Epithelial cell of prostate (primary cell): ENCODE measurements at regions not wholly inside any gene's neighbourhood (a gene's known extent, or its start where the extent isn't known, plus 50 kb on each side); places are given as distances from the start of the nearest gene placed in this dataset.
"Not testable (repeated sequence)": the region's sequence is repeated elsewhere in the genome, so short reads cannot be mapped to it uniquely, and the experiment has no call there.

ENCODE experiments used
- DNase-seq: peaks from one replicate; pipeline ENCODE4 v3.0.0-alpha.2; 2011; ENCODE audit warnings: low read depth, low spot score
- H3K27ac ChIP-seq: fragments of 450-650 bp; 2 replicates; pipeline ENCODE4 v1.5.1; 2017; ENCODE audit warnings: mild to moderate bottlenecking

DNA sequence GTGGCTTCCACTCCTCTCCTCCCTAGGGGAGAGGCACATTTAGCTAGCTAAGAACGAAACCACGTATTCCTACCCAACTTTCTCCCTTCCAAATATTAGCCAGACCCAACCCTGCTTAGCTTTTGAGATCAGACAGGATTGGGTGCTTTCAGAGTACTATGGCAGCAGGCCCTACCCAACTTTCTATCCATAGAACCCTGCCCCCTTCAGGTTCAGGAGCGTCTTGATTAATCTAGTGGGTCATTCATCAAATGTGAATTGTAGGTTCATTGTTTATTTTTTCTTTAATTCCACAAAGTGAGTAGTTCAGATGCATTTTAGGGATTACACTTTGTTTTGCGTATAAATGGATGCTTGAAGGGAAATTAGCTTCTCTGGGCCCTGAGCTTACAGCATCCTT is 188.3 kb downstream of the MIB1 start:
- no peak for DNase-seq
- H3K27ac ChIP-seq = no peak overlapping the region

DNA sequence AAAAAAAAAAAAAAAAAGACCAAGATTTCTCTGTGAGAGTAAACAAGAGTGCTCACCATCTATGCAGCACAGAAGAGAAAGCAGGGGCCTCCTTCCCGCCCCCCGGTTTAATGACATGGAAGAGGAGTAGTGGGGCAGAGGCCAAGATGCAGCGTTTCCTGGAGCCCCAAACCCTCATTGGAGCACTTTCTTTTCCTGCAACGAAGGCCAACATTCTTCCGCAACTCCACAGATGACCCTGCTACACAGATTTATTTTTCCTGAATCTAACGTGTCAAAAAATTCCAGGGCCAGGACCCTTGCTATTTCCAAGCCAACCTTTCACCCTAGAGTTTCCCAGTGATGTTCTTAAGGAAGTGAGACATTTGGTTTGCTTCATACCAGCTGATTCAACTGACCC is 189.6 kb downstream of the MIB1 start:
- H3K27ac ChIP-seq = no peak overlapping the region
- no peak for DNase-seq

DNA sequence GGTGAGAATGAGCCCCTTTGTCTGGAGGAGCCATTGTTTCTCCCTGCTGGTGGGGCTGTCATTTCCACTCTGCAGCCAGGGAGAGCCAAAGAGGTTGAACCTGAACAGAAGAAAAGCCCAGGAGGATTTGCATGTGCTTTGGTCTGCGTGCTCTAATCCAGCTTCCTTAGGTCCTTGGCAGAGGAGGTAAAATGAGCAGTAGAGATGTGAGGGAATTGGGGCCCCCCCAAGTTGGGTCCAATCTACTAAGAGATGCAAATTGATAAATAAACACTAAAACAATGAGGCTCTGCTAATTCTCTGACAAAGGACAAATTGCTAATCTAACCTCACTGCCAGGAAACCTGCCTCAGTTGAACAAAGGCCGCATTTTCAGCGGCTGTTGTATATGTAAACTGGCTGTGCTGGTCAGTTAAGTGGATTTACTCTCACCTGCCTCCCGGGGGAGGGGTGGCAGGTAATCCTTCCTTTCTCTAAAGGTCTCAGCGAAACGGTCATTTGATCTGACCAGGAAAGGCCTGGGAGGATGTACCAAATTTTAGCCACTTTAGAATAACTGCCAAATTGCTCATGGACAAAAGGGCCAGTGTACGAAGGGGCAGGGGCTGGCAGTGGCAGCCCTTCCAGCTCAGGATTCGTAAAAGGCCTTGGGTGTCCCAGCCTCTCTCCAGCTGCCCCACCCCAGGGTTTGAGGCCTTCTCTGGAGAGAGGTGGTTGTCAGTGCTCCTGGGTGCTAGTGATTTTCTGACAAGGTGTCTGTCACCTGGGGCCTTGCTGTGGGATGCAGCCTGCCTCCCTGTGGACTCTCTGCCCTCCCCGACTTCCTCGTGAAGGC is 193.6 kb downstream of the MIB1 start:
- DNase-seq = no peak
- no peak overlapping the region for H3K27ac ChIP-seq

DNA sequence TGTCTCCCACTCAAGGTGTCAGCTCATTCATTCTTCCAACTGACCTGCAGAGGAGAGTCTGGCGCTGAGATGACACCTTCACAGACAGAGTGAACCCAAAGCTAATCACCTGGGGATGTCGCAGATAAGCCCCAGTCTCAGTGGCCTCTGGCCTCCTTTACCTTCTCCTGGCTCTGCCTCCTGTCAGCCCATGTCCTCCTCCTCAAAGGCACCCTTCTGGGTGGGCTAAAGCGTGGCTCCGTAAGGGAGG is 194.1 kb downstream of the MIB1 start:
- H3K27ac ChIP-seq = no peak overlapping the region
- no peak for DNase-seq

DNA sequence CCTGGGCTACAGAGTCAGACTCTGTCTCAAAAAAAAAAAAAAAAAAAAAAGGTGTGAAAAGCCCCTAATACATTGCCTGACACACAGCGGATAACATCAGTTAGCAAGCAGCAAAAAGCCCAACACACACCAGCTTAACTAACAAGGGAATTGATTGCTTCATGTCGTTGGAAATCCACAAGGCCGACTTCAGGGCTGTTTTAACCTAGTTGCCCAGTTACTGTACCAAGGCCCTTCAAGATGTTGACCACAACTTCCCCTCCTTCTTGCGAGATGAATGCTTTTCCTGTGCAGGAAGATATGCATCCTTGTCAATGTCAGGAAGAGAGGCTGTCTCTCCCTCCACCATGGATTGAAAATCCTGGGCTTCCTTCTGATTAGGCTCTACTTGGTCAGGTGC is 202.9 kb downstream of the MIB1 start:
- DNase-seq = no peak
- no peak overlapping the region for H3K27ac ChIP-seq

DNA sequence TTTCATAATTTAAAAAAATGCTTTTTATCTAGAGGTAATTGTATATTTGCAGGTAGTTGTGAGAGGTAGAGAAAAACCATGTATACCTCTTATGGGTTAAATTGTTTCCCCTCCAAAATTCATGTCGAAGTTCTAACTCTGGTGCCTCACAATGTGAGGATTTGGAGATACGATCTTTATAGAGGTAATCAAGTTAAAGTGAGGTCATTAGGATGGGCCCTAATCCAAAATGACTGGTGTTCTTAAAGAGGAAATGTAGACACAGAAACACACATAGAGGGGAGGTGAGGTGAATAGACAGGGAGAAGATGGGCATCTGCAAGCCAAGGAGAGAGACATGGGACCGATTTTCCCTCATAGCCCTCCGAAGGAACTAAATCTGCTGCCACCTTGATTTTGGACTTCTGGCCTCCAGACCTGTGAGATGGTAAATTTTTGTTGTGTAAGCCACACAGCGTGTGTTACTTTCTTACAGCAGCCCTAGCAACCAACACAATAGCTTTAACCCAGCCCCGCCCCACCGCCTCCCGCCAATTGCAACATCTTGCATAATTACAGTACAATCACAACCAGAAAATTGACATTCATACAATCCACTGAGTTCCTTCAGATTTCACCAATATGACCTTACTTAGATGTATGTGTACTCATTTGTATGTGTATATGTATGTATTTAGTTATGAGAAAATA is 208.9 kb downstream of the MIB1 start:
- DNase-seq = no peak
- H3K27ac ChIP-seq = no peak overlapping the region

DNA sequence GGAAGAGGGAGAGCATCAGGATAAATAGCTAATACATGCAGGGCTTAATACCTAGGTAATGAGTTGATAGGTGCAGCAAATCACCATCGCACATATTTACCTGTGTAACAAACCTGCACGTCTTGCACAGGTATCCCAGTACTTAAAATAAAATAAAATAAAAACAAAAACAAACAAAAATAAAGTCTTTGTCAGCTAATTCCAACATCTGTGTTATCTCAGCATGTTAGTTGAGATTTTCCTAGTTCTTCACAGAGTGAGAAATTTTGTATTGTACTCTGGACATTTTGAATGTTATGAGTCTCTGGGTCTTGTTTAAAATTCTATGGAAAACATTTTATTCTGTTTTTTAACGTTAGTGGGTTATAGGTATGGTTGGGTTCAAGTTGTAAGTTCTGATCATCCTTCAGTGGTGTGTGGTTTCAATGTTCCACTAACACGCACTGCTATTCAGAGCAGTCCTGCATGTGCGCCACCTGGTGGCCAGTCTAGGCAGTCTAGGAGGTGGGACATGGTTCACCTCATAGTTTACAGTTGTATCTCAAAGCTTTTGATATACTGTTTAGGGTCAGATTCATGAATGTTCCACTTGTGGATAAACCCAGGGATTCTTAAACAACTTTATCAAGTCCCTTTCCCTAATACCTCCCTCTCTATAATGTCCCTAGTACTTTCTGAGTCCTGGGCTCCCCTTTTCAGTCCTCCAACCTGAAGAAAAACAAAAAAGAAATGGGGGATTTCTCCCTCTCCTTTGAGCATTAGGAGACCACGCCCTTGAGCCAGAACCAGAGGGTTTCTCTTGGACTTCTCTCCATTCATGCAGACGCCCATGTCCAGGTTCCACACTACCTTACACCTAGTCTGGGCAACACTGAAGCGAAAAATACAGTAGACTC is 213.4 kb upstream of the GATA6 start:
- no peak overlapping the region for H3K27ac ChIP-seq
- DNase-seq = no peak

DNA sequence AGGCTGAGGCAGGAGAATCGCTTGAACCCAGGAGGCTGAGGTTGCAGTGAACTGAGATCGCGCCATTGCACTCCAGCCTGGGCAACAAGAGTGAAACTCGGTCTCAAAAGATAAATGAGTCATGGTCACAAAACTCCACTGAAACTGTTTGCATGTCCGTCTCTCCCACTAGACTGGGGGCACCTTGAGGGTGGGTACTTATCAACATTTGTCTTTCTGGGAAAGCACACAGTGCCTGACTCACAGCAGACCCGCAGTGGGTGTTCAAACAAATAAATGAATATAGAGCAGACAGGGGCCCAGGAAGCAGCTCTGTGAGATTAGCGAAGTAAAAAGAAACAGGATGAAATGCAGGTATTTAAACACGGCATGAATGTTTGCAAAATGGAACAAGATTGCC is 211.1 kb upstream of the GATA6 start:
- no peak overlapping the region for H3K27ac ChIP-seq
- no peak for DNase-seq

DNA sequence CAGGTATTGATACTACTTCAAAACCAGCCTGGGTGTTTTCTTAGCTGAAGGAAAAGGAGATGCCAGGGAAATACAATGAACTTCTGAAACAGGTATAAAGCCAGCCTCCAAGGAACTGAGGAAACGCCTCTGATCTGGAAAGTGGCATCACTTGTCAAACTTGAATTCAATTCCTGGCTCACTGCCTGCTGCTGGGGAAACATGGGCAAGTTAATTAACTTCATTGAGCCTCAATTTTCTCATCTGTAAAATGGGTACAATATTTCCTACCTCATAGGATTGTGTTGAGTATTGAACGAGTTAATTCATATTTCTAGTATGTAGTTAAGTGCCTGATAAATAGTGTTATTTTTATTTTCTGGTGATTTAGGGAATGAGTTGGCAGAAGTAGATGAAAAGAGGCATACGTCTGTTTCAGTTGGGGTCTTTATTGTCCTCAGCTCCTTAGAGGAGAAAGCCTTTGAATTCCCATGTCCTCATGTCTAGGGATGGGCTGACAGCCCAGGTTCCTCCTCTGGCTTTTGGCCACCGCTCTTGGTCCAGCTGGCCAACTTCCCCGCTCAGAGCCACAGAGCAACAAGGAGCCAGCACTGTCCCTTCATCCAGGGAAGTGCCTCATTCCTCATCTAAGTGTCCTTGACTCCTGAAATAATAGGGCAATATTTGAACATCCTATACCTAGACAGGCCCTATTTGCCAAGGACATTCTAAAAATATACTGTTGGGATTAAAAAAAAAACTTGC is 210.5 kb upstream of the GATA6 start:
- DNase-seq = no peak
- H3K27ac ChIP-seq = no peak overlapping the region

DNA sequence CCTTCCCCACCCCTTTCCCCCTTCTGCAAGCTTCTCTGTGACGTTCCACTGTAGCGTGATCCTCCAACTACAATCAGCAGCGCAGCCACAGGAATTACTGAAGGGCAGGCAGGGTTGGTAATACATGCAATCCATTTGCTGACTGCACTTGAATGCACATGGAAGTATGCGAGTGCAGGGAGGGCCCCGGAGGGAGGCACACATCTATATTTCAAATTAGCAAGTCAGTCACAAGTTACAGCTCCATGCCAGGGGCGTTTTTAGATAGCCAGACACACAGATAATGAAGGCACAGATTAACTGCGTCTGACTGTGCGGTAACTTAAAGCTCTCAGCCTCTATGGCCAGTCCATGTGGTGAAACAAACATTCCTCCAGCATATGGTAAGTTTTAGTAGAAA is 209.2 kb upstream of the GATA6 start:
- no peak overlapping the region for H3K27ac ChIP-seq
- no peak for DNase-seq

DNA sequence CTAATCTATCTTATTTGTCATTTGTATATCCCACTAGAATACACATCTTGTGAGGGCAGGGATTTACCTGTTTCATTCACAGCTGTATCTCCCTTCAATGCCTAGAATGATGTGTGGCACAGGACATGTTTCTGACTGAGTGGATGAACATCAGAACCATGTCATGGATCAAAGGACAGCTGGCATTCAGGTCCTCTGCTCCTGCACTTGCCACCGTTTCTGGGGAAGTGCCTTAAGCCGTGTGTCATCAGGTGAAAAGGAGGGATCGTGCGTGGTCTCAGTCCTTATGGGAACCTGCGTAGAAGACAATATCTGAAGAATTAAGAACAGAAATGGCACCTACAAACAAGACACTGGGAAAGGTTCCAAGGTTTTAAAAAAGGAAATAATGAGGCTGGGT is 206.1 kb upstream of the GATA6 start:
- H3K27ac ChIP-seq = no peak overlapping the region
- no peak for DNase-seq

DNA sequence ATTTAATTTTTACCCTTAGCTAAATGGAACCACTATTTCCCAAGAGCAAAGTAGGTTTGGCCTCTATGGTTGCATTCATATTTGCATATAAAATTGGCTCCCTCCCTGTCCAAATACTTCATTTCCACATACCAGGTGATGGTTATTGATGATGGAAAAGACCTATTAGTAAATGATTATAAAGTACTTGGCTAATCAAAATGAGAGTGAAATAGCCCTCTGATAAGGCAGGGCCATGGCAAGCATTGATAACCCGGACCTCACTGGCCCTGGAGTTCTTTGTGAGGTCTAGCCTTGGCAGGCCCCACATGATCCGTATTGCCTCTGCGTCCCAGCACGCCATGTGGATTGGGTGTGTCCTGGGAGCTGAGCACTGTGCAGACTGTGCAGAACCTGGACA is 201.1 kb upstream of the GATA6 start:
- no peak overlapping the region for H3K27ac ChIP-seq
- no peak for DNase-seq

DNA sequence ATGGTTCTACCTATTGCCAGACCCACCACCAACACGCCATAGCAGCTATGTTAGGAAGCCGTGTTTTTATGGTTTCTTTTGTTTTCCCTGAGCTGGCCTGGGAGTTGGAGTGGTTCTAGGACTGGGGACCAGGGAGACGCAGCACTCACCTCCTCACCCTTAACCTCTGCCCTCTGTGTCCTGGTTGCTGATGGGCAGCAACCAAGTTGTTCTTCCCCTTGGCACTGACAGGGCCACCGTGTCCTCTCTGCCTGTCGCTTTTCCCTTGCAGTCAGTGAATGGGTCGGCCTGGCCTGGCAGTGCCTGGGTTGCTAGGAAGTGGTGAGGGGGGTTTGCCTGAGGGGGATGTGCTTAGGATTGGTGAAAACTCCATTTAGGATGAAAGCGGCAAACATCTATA is 197.1 kb upstream of the GATA6 start:
- no peak overlapping the region for H3K27ac ChIP-seq
- no peak for DNase-seq

DNA sequence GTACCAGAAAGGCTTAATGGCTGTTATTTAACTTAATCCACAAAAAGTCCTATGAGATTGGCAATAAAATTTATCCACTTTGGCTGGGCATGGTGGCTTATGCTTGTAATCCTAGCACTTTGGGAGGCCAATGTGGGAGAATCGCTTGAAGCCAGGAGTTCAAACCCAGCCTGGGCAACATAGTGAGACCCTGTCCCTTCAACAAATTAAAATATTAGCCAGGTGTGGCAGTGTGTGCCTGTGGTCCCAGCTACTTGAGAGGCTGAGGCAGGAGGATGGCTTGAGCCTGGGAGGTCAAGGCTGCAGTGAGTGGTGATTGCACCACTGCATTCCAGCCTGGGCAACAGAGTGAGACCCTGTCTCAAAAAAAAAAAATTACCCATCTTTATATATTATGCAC is 193.4 kb upstream of the GATA6 start:
- not testable (repeated sequence) for DNase-seq, H3K27ac ChIP-seq

DNA sequence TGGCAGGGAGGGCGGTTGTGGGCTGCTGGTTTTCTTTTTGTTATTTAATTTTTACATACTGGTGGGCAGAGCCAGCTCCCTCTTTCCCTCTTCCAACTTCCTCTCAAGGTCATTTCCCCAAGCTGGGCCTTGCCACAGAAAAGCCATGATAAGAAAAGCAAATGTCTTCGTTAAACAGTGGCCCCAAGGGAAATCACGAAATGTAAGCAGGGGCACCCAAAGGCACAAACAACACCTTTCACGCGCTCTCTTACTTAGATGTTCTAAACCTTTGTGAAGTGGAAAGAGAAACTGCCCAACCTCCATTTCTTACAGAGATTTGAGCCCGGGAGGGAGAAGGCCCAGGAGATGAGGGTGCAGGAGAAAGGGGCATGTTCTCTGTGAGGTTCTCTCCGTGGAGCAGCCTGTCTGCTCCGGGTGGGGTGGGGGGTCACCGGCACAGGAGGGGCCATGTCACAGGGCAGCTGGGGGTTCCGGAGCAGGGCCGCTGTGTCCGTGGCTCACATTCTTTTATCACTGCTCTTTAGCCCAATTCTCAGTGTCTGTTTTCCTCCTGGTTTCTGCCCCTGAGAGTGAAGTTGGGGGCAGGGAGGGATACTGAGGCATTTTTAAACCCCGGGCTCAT is 190.7 kb upstream of the GATA6 start:
- H3K27ac ChIP-seq = no peak overlapping the region
- DNase-seq = no peak

DNA sequence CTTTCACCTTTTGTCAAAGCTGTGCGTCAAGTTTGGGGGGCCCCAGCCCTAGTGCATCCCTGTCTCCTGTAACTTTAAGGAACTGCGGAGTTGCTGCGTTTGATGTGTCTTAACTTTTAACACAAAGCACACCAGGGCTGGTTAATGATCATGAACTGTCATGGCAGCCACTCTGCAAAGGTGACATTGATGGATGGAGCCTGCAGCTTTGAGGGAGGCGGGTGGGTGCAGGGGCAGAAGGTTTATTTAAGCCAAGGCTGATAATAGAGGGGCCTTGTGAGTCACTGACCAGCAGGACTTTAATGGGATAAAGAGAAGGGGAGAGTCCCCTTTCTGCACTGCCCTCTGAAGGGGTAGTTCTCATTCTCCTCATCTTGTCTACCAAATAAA is 190.2 kb upstream of the GATA6 start:
- H3K27ac ChIP-seq = no peak overlapping the region
- DNase-seq = no peak

DNA sequence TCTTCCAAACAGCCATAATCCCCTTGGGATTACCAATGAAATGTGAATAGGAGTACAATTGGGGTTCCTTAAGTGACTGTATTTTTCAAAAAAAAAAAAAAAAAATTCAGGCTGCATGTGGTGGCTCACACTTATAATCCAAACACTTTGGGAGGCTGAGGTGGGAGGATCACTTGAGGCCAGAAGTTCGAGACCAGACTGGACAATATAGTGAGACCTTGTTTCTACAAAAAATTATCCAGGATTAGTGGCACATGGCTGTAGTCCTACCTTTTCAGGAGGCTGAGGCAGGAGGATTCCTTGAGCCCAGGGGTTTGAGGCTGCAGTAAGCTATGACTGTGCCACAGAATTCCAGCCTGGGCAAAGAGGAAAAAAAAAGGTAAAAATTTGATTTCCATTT is 189.6 kb upstream of the GATA6 start:
- DNase-seq = no peak
- H3K27ac ChIP-seq = no peak overlapping the region

DNA sequence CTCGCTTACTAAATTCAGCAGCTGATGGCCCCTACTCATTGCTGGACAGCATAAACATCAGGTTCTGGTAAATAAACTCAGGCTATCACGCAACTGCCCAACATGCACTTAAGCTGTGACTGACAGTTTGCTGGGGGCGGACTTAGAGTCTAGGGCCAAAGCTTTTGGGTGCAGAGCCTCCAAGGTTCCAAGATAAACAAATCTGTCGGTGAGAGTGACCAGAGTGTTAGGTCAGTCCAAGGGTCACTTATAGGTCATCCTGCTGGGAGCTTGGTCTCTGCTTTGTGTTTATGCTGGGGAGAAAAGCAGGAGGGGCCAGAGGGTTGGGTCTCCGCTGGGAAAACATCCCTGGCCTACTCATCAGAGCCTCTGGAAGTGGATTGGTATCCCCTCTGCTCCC is 188.6 kb upstream of the GATA6 start:
- no peak overlapping the region for H3K27ac ChIP-seq

DNA sequence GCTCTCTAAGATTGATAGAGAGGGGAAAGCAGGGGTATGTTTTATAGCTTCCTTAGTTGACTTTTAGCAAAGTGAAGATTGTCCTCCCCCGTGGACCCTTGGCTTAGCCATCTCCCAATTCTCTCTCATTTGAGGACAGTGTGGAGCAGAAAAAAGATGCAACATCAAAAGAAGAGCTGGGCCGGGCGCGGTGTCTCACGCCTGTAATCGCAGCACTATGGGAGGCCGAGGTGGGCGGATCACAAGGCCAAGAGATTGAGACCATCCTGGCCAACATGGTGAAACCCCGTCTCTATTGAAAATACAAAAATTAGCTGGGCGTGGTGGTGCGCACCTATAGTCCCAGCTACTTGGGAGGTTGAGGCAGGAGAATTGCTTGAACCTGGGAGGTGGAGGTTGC is 187.9 kb upstream of the GATA6 start:
- H3K27ac ChIP-seq, DNase-seq: not testable (repeated sequence)

More for the DNA sequence above, 188.6 kb upstream of the GATA6 start:
- no peak for DNase-seq

DNA sequence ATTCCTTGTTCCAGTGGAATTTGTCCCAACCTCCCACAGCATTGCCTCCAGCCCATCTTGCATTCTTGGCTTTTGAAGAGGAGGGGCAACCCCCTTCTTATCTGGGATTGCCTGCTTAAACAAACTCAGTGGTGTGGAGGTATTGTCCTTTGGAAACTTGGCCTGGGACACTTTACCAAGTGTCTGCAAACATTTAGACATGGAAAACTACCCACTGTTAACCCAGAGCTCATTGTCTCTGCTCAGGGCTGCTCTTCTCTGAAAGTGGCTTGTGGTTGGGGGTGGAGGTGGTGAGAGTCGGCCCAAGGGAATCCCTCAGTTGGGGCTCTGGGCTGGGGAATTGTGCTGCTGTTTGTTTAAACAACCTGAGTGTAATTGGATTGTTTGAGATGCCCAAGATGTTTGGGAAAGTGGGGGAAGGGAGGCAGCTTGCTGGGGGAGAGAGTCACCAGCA is 178.3 kb upstream of the GATA6 start:
- no peak for DNase-seq
- no peak overlapping the region for H3K27ac ChIP-seq
